NCI-H2107 (cell line): ENCODE measurements at regions not wholly inside any gene's neighbourhood (a gene's known extent, or its start where the extent isn't known, plus 50 kb on each side); places are given as distances from the start of the nearest gene placed in this dataset.
"Not testable (repeated sequence)": the region's sequence is repeated elsewhere in the genome, so short reads cannot be mapped to it uniquely, and the experiment has no call there.

Experiments used
- DNase-seq: peaks from one replicate; lab custom pipeline; 2025; lab: John Stamatoyannopoulos, UW

DNA sequence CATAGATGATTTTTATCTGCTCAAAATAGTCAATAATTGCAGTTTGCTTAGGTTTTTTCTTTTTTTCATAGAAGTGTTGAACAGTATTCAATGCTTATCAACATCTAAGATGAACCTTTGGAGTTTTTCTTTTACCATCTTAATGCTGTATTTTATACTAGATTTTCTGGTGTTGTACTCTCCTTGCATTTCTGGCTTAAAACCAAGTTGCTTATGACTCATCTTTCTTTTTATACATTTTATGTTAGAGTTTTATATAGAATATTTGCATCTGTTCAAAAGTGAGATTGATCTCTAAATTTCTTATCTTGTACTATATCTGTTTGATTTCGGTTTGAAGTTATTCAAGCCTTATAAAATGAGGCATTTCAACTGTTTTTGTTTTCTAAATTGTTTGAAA lies 232.5 kb downstream of the RFPL4B start:
- no peak for DNase-seq

DNA sequence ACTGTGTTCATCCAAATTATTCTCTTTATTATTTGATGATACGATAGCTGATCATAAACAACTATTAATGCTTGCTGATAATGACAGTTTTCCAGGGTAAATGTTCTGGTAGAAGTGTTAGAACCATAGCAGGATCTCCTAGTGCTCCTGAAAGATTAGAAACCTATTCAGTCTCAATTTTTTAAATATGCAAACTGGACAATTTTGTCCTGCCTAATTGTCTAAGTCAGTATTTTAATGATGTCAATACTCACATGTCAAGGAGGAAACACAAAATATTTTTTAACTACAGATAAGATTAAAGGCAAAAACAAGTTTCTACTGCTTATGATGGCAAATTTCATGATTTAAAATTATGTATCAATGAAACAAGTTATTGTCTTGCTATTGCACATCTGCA lies 233.9 kb downstream of the RFPL4B start:
- no peak for DNase-seq

DNA sequence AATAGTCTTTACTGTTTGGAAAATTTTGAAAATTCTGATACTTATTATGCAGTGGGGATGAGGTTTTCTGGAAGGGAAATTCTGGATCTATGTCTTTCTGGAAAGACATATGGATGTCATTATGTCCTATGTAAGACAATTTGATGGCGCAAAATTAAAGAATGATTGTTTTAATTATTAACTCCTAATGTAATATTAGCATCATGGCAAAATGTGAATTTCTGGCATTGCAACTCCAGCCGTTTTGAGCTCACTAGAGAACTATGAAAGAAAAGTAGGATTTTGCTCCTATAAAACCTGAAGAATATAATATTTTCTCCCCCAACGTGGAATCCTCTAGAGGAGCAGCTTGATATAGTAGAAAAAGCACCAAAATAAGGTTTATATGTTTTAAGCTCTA lies 243.2 kb downstream of the RFPL4B start:
- DNase-seq = no peak

DNA sequence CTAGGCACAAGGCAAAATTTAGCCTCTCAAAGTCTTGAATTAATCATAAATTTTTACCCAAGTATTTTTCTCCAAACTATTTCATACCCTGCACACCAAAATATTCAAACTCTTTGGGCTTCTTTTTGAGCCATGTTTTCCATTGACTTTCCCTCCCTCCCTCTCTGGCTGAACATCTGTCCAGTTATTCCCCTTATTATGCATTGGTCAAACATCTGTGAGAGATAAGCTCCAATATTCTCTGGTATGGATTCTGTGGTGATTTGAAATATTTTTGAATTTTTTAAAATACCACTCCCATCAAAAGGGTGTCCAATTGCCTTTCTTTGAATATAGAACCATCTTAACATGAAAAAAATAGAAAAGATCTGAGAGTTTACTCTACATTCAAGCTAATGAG lies 244.2 kb downstream of the RFPL4B start:
- DNase-seq = no peak

DNA sequence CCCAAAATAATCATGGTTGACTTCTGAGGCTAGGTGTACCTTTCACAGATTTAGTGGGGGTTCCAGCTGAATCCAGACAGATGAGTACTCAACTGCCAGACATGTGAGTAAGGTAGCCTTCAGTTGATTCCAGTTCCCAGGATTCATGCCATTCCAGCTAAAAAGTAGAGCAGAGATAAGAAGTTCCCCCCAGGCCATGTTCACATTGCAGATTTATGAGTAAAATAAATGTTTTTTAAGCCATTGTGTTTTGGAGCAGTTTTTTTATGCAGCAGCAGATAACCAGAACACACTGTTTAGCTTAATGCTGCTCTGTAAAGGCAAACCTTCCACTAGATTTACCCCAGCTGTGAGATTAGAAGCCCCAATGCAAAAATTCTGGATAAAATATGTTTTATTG lies 245.0 kb downstream of the RFPL4B start:
- DNase-seq = no peak

DNA sequence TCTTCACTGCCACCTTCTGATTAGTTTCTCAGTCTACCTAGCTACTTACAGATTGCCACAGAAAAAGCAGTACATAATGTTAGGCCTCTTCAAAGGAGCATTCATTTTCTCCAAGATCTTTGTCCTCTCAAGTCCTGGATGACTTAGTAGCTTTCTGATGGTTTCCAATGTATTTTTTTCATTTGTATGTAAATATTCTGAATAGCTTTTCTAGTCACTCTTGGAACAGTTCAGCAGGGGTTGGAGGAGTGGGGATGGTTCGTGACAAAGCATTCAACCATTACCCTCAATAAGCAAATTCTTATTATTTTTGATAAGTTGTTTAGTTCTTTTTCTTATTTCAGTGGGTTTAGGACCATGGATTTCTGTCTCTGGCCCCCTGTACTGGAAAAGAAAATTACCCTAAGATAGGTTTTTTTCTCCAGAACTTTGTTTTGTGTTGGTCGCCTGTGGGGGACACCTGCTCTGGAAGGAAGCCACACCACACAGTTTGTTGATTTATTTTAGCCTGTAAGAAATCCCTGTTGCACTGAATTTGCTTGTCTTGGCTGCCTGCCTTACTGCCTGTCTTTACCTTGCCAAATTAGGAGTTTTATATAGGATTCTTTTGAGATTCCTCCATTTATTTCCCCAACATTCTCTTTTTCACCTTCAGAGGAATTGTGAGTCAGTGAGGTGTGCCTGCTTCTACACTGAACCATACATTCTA lies 247.9 kb downstream of the RFPL4B start:
- no peak for DNase-seq

DNA sequence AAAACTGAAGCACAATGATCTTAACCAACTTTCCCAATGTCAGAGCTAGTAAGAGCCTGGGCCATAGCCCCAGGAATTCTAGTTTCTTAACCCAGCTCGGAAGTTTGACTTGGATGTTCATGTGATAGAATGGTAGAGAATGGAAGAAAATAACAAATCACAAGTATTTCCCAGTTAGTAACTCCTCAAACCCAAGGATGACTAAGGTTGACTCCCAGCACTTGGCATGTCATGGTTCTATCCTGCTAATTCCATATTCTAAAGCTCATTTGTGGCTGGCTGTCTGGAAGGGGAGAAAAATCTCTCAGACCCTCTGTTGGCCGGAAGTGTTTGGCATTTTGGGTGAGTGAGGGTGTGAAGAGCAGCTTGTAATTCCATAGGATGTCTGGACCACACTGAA lies 248.7 kb downstream of the RFPL4B start:
- DNase-seq = no peak

DNA sequence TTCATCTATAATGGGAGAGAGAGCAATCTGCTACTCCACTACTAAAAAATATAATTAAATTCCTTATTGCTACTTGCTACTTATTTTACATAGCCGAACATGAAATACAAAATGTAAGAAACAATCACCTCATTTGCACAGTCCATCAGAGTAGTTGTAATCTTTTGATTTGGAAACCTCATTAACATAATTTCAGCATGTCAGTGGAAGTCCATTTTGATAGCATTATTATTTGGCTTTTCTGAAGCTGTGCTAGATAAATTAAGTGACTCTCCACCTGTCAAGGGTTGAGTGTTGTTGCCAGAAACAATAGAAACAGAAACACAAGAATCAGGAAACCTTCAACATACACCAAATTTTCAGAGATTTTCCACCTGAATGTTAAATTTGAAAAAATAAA lies 250.0 kb downstream of the RFPL4B start:
- DNase-seq = no peak

DNA sequence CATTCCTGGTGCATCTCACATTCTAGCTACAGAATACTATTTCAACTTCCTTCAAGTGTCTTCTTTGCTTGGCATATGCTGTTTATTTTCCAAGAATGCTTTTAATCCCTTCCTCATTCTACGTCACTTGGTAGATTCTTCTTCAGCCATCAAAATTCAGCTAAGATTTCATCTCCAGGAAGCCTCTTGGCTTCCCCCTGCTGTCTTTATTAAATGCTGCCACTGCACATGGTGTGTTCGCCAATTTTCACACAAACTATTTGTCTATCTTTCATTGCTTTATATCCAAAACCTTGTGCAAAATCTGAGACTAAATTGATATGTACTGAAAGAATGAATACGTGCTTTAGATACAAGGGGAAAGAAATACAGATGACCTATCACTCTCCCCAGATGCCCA lies 253.0 kb downstream of the RFPL4B start:
- DNase-seq = no peak

DNA sequence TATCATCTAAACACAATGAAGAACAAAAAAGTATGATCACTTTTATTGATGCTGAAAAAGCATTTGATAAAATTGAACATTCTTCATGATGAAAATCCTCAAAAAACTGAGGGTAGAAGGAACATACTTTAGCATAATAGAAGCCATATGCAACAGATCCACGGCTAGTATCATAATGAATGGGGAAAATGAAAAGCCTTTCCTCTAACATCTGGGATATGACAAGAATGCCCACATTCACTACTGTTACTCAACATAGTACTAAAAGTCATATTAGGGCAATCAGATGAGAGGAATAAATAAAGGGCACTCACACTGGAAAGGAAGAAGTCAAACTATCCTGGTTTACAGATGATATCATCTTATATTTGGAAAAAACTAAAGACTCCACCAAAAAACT lies 256.6 kb downstream of the RFPL4B start:
- DNase-seq = no peak

DNA sequence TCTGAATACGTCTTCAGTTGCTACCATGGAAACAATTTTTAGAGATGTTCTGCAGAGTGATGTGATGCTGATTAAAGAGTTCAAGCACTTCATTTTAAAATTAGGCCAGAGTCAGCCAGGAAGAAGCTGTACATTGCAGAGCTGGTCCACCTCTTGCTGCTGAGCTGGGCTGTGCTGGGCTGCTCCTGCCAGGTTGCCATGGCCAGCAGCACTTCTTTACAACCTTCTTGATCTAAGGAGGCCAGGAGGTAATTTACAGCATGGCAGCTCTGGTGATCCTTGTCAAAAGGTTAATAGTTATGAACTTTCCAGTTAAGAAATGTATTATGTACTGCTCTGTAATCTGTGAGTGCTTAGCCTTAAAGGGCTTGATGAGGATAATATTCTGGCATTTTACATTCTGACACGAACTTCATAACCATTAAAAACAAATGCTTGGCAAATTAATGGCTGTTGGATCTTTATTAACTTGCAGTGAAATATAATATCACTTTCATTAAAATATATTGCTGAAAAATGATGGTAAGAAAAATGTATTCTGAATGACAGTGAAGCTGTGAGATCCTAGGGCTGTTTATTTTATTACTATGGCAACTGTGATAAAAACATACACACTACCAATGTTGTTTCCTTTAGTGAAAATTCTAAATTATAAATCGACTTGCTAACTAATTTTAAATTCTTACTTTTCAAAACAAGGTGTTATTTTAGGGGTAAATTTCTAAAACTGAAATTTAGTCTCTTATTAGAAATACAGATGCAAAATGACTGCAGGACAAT lies 259.7 kb downstream of the RFPL4B start:
- DNase-seq = no peak

DNA sequence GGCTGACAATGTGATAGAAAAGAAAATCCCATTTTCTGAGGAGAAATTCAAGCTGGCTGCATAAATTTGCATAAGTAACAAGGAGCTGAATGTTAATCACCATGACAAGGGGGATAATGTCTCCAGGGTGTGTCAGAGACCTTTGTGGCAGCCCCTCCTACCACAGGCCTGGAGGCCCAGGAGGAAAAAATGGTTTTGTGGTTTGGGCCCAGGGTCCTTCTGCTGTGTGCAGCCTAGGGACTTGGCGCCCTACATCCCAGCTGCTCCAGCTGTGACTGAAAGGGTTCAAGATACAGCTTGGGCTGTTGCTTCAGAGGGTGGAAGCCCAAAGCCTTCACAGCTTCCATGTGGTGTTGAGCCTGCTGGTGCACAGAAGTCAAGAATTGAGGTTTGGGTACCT lies 261.8 kb downstream of the RFPL4B start:
- not testable (repeated sequence) for DNase-seq

DNA sequence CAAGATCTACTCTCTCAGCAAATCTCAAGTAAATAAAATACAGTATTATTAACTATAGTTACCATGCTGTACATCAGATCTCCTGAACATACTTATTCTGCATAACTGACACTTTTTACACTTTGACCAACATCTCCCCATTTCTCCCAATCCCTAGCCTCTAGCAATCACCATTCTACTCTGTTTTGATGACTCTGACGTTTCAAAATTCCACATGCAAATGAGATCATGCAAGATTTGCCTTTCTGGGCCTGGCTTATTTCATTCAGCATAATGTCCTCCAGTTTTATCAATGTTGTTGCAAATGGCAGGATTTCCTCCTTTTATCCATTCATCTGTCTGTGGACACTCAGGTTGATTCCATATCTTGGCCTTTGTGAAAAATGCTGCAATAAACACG lies 266.3 kb downstream of the RFPL4B start:
- DNase-seq = no peak

DNA sequence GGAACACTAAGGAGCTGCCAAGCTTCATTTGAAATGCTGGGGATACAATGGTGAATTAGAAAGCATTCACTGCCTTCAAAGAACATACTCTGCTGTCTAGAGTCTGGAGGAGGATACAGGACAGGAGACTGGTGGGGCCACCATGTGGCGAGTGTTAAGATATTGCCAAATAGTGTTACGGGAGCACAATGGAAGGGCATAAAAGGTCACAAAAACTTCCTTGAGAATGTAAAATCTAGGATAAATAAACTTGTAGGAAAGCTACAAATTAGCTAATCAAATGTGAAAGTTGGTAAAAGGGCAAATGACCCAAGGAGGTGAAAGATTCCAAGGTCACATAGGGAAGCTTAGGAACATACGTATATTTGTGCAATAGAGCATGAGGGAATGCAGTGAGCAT lies 271.7 kb downstream of the RFPL4B start:
- DNase-seq = no peak

DNA sequence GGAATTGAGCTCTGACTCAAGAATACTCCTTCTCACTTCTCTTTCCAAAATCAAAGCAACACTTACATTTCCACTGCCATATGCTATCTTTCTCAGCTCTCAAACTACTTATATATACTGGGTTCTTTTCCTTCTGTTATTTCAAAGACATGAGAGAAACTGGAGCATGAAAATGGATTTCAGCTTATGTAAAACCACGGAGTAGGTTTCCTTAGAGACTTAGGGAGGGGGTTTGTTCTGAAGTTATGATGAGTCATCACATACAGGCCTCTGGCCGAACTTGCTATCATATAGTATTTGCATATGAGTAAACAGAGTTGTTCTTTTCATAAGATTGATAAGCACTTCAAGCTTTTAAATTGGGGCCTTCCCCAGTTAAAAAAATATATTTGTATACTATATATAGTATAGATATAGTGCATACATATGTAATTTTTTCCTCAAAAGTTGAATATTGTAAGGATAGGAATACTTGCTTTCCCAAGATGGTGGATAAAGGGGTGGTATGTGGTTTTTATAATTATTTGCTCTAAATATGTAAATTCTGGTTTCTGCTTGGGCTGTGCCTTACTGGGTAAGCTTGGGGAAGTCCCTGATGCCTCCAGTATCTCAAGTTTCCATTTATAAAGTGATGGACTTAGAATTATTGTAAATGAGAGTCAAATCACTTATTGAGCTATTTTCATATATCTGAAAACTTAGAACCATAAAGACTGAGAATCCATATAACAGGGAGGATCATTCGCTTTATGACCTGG lies 273.9 kb downstream of the RFPL4B start:
- DNase-seq = no peak

DNA sequence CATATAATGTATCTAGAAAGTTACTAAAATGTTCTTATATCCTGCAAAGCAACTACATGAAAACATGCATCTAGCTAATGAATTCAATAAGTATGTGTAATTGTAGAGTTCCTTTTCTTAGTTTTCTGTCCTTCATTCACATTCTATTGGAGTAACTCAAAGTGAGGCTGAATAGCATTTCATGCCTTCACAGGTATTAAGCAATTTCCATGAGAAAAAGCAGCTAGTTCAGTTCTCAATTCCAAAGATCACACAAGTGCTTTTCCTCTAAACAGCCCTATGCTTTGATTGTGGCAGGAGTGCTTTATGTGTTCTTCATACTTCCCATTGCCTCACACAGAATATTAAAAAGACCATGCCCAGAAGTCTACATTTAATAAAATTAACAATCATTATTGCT lies 274.9 kb downstream of the RFPL4B start:
- no peak for DNase-seq

DNA sequence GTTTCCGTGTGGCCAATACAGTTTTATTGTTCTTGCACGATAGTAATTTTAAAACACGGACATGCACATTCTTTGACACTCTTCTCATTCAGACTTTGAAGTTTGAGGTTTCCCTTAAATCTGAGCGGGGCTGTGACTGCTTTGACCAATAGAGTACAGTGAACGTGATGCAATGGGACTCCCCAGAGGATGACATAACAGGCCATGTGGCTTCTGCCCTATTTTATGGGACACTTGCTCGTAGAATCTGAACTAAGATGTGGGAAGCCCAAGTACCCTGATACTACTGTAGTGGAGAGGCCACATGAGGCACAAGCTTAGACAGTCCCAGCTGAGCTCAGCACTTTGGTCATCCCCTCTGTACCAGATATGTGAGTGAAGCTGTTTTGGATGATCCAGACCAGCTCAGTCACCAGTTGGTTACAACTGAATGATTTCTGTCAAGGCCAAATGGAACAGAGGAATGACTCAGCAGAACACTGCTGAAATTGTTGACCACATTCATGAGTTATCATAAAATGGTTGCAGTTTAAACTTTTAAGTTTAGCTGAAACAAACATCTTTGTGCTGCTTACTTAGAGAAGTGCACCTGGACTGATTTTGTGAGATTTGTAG lies 279.4 kb downstream of the RFPL4B start:
- DNase-seq = no peak

DNA sequence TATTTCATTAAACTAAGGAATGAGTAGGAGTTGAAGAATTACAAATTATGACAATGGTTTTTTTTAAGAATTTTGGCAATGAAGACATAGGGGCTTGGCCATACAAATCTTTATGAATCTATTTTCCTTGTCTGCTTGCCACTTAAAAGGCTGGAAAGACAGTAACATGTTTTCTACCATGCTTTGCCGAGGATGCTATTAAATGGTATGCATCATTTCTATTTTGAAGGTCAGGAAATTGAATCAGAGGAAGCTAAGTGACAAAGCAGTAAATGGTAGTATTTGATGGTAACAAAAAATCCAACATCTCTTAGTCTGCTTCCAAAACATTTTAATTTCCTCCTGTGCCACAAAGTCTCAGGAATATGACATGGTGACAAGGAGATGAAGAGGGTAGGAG lies 287.2 kb downstream of the RFPL4B start:
- no peak for DNase-seq

DNA sequence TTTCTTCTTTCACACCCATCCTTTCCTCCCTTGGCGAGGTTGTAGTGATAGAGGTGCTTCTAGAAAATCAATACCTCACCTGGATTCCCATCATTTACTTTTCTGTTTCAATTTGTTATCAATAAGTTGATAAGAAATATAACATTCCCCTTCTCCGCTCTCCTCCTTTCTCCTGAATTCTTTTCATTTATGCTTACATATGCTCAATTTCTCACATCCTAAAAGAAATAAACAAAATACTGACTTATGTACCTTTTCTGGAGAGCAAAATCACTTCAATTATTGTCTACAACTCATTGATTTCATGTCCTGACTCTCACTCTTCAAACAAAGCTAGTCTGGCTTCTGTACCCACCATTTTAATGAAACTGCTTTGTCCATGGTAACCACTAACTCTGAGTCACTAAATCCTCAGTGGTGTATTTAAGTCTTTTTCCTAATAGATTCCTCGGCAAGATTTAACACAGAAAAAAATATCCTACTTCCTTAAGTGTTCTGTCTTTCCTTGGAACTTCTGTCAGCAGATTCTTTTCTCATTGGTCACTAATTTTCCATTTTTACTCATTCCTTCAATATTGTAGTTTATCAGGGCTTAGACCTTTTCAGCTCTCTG lies 289.6 kb downstream of the RFPL4B start:
- no peak for DNase-seq

DNA sequence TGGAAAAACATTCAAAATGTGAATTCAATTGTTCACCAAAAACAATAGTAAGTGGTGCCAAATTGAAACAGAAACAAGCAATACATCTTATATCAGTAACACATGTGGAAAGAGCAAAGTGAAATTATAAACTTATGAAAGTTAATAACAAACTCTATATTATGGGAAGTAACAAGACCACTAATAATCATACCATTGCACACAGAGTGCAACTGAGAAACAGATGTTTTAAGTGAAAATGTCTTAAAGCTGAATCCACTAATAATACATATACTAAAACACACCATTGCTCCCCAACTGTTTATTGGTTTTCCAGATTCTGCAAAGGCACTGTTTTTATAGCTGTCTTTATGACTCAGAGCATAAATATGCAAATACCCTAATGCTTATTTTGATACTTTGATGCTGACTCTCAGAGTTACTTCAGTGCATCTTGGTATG lies 292.3 kb downstream of the RFPL4B start:
- no peak for DNase-seq

DNA sequence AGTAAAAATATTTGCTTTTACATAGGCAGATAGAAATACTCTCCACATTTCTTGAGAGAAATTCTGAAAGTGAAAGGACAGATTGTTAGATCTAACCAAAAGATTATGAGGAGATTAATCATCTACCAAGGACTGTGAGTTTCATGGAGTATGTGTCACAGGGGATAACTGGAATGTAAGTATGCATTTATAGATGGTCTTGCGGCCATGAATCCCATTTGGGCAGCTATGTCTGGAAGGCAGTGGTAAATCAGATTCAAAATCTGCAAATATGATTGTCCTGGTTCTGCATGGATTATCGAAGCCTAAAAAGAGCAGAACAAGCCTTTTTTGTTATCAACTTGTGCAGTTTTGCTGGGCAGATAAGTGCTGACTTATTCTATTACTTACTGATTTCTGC lies 293.8 kb downstream of the RFPL4B start:
- DNase-seq = no peak

DNA sequence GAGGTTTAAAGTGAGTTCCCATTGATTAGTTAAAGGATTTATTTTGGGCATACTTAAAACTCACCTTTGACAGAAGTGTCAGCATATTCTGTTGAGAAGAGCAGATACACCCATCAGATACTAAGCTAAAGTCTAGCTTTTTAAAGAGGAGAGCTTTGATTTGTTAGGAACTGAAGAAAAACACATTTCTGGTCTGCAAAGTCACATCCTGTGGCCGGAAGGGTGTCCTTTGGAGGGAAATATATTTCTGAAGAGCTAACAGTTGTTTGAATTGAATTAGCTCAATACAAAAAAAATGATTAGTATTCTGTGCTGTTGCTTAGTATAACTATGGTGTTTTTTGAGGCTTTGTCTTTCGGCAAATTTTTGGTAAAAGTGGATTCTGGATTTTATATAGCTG lies 302.7 kb downstream of the RFPL4B start:
- no peak for DNase-seq
